ENCODE measurements at regions not wholly inside any gene's neighbourhood (a gene's known extent, or its start where the extent isn't known, plus 50 kb on each side); places are given as distances from the start of the nearest gene placed in this dataset.
"Not testable (repeated sequence)": the region's sequence is repeated elsewhere in the genome, so short reads cannot be mapped to it uniquely, and the experiment has no call there.

- H3K4me3 ChIP-seq (ENCODE audit: extremely low read depth, insufficient read depth, low read length, poor library complexity, severe bottlenecking), result no peak overlapping the region
- no peaks in the 10 kb centered on the region for H3K9me3 ChIP-seq (ENCODE audit: control insufficient read depth, low read length)
- H3K4me1 ChIP-seq (ENCODE audit: control insufficient read depth, insufficient read depth, low read length, poor library complexity, severe bottlenecking), result no peaks in the 10 kb centered on the region
- H3K27ac ChIP-seq (ENCODE audit: low read depth, low read length, severe bottlenecking), result no peak overlapping the region
- no peaks in the 10 kb centered on the region for H3K36me3 ChIP-seq (ENCODE audit: control insufficient read depth, insufficient read depth, low read length)
- WGBS, 2 experiments (ENCODE audit: insufficient coverage in 2 of 2), result 94 to 100% methylated on average over 2 to 4 of the region's 6 CpGs
These were observed 80.8 kb downstream of the CAPZA3 start for GRCh38 chr12:18818579-18819268.

GRCh38 chr12:18819484-18819883, 81.6 kb downstream of the CAPZA3 start:
- 86 to 90% methylated on average over 7 of the region's 7 CpGs for WGBS, 2 experiments (ENCODE audit: insufficient coverage in 2 of 2)
- no peaks in the 10 kb centered on the region for H3K36me3 ChIP-seq (ENCODE audit: control insufficient read depth, insufficient read depth, low read length)
- no peaks in the 10 kb centered on the region for H3K9me3 ChIP-seq (ENCODE audit: control insufficient read depth, low read length)
- H3K4me3 ChIP-seq (ENCODE audit: extremely low read depth, insufficient read depth, low read length, poor library complexity, severe bottlenecking), result no peak overlapping the region
- no peak overlapping the region for H3K27ac ChIP-seq (ENCODE audit: low read depth, low read length, severe bottlenecking)
- no peaks in the 10 kb centered on the region for H3K4me1 ChIP-seq (ENCODE audit: control insufficient read depth, insufficient read depth, low read length, poor library complexity, severe bottlenecking)

- H3K27ac ChIP-seq (ENCODE audit: low read depth, low read length, severe bottlenecking), result no peak overlapping the region
- no peaks in the 10 kb centered on the region for H3K36me3 ChIP-seq (ENCODE audit: control insufficient read depth, insufficient read depth, low read length)
- no peak overlapping the region for H3K4me3 ChIP-seq (ENCODE audit: extremely low read depth, insufficient read depth, low read length, poor library complexity, severe bottlenecking)
- peaks cover 2% of the 10 kb centered on the region for H3K9me3 ChIP-seq (ENCODE audit: control insufficient read depth, low read length)
- no peaks in the 10 kb centered on the region for H3K4me1 ChIP-seq (ENCODE audit: control insufficient read depth, insufficient read depth, low read length, poor library complexity, severe bottlenecking)
- WGBS, 2 experiments (ENCODE audit: insufficient coverage in 2 of 2), result 80 to 100% methylated on average over 1 of the region's 1 CpG
These were observed 85.5 kb downstream of the CAPZA3 start for GRCh38 chr12:18823461-18823860.

- Histone ChIP-seq H3K27ac (ENCODE audit: low read depth, low read length, severe bottlenecking) (no peak overlapping the region), H3K4me1 (ENCODE audit: control insufficient read depth, insufficient read depth, low read length, poor library complexity, severe bottlenecking) (no peaks in the 10 kb centered on the region), H3K36me3 (ENCODE audit: control insufficient read depth, insufficient read depth, low read length) (no peaks in the 10 kb centered on the region), H3K9me3 (ENCODE audit: control insufficient read depth, low read length) (peaks cover 5% of the 10 kb centered on the region), H3K4me3 (ENCODE audit: extremely low read depth, insufficient read depth, low read length, poor library complexity, severe bottlenecking) (no peak overlapping the region)
- WGBS, 2 experiments (ENCODE audit: insufficient coverage in 2 of 2), result 90 to 95% methylated on average over 4 to 10 of the region's 11 CpGs
These were observed 86.4 kb downstream of the CAPZA3 start for GRCh38 chr12:18824287-18824686.

GRCh38 chr12:18825138-18825537, 87.2 kb downstream of the CAPZA3 start:
- WGBS, 2 experiments (ENCODE audit: insufficient coverage in 2 of 2), result 67 to 83% methylated on average over 1 of the region's 2 CpGs
- Histone ChIP-seq H3K9me3 (ENCODE audit: control insufficient read depth, low read length) (peaks cover 8% of the 10 kb centered on the region), H3K36me3 (ENCODE audit: control insufficient read depth, insufficient read depth, low read length) (no peaks in the 10 kb centered on the region), H3K4me3 (ENCODE audit: extremely low read depth, insufficient read depth, low read length, poor library complexity, severe bottlenecking) (no peak overlapping the region), H3K27ac (ENCODE audit: low read depth, low read length, severe bottlenecking) (no peak overlapping the region), H3K4me1 (ENCODE audit: control insufficient read depth, insufficient read depth, low read length, poor library complexity, severe bottlenecking) (no peaks in the 10 kb centered on the region)

- Histone ChIP-seq H3K9me3 (ENCODE audit: control insufficient read depth, low read length) (peaks cover 8% of the 10 kb centered on the region), H3K4me1 (ENCODE audit: control insufficient read depth, insufficient read depth, low read length, poor library complexity, severe bottlenecking) (no peaks in the 10 kb centered on the region), H3K27ac (ENCODE audit: low read depth, low read length, severe bottlenecking) (no peak overlapping the region), H3K36me3 (ENCODE audit: control insufficient read depth, insufficient read depth, low read length) (no peaks in the 10 kb centered on the region), H3K4me3 (ENCODE audit: extremely low read depth, insufficient read depth, low read length, poor library complexity, severe bottlenecking) (no peak overlapping the region)
- WGBS, 2 experiments (ENCODE audit: insufficient coverage in 2 of 2), result 67% methylated on average over 1 of the region's 2 CpGs; no CpG with 5 or more reads in 1 of the 2 experiments
These were observed 90.0 kb downstream of the CAPZA3 start for GRCh38 chr12:18827913-18828312.

GRCh38 chr12:18828483-18828882, 90.6 kb downstream of the CAPZA3 start:
- H3K27ac ChIP-seq (ENCODE audit: low read depth, low read length, severe bottlenecking), result no peak overlapping the region
- H3K36me3 ChIP-seq (ENCODE audit: control insufficient read depth, insufficient read depth, low read length), result no peaks in the 10 kb centered on the region
- peaks cover 8% of the 10 kb centered on the region for H3K9me3 ChIP-seq (ENCODE audit: control insufficient read depth, low read length)
- no peak overlapping the region for H3K4me3 ChIP-seq (ENCODE audit: extremely low read depth, insufficient read depth, low read length, poor library complexity, severe bottlenecking)
- no peaks in the 10 kb centered on the region for H3K4me1 ChIP-seq (ENCODE audit: control insufficient read depth, insufficient read depth, low read length, poor library complexity, severe bottlenecking)

- Histone ChIP-seq H3K4me1 (ENCODE audit: control insufficient read depth, insufficient read depth, low read length, poor library complexity, severe bottlenecking) (no peaks in the 10 kb centered on the region), H3K9me3 (ENCODE audit: control insufficient read depth, low read length) (peaks cover 8% of the 10 kb centered on the region), H3K36me3 (ENCODE audit: control insufficient read depth, insufficient read depth, low read length) (no peaks in the 10 kb centered on the region), H3K27ac (ENCODE audit: low read depth, low read length, severe bottlenecking) (no peak overlapping the region), H3K4me3 (ENCODE audit: extremely low read depth, insufficient read depth, low read length, poor library complexity, severe bottlenecking) (no peak overlapping the region)
These were observed 91.1 kb downstream of the CAPZA3 start for GRCh38 chr12:18828987-18829386.

- H3K36me3 ChIP-seq (ENCODE audit: control insufficient read depth, insufficient read depth, low read length); H3K4me1 ChIP-seq (ENCODE audit: control insufficient read depth, insufficient read depth, low read length, poor library complexity, severe bottlenecking); H3K4me3 ChIP-seq (ENCODE audit: extremely low read depth, insufficient read depth, low read length, poor library complexity, severe bottlenecking); H3K9me3 ChIP-seq (ENCODE audit: control insufficient read depth, low read length); H3K27ac ChIP-seq (ENCODE audit: low read depth, low read length, severe bottlenecking): not testable (repeated sequence)
- 100% methylated on average over 1 of the region's 2 CpGs; no CpG with 5 or more reads in 1 of the 2 experiments for WGBS, 2 experiments (ENCODE audit: insufficient coverage in 2 of 2)
These were observed 95.0 kb downstream of the CAPZA3 start for GRCh38 chr12:18832932-18833331.

GRCh38 chr12:18837025-18837424, 99.1 kb downstream of the CAPZA3 start:
- no peak overlapping the region for H3K27ac ChIP-seq (ENCODE audit: low read depth, low read length, severe bottlenecking)
- no peaks in the 10 kb centered on the region for H3K4me1 ChIP-seq (ENCODE audit: control insufficient read depth, insufficient read depth, low read length, poor library complexity, severe bottlenecking)
- H3K4me3 ChIP-seq (ENCODE audit: extremely low read depth, insufficient read depth, low read length, poor library complexity, severe bottlenecking), result no peak overlapping the region
- H3K9me3 ChIP-seq (ENCODE audit: control insufficient read depth, low read length), result no peaks in the 10 kb centered on the region
- 83 to 92% methylated on average over 2 to 4 of the region's 4 CpGs for WGBS, 2 experiments (ENCODE audit: insufficient coverage in 2 of 2)
- H3K36me3 ChIP-seq (ENCODE audit: control insufficient read depth, insufficient read depth, low read length), result no peaks in the 10 kb centered on the region

GRCh38 chr12:18837505-18837904, 99.6 kb downstream of the CAPZA3 start:
- no CpG with 5 or more reads among the region's 2 CpGs for WGBS, 2 experiments (ENCODE audit: insufficient coverage in 2 of 2)
- Histone ChIP-seq H3K36me3 (ENCODE audit: control insufficient read depth, insufficient read depth, low read length) (no peaks in the 10 kb centered on the region), H3K9me3 (ENCODE audit: control insufficient read depth, low read length) (no peaks in the 10 kb centered on the region), H3K27ac (ENCODE audit: low read depth, low read length, severe bottlenecking) (no peak overlapping the region), H3K4me1 (ENCODE audit: control insufficient read depth, insufficient read depth, low read length, poor library complexity, severe bottlenecking) (no peaks in the 10 kb centered on the region), H3K4me3 (ENCODE audit: extremely low read depth, insufficient read depth, low read length, poor library complexity, severe bottlenecking) (no peak overlapping the region)
